Left ventricle myocardium inferior (tissue), 1 donor: ENCODE measurements at regions not wholly inside any gene's neighbourhood (a gene's known extent, or its start where the extent isn't known, plus 50 kb on each side); places are given as distances from the start of the nearest gene placed in this dataset.
"Not testable (repeated sequence)": the region's sequence is repeated elsewhere in the genome, so short reads cannot be mapped to it uniquely, and the experiment has no call there.

ENCODE experiments used
- DNase-seq: peaks from one replicate; pipeline ENCODE4 v3.0.0-alpha.2; 2020
- H3K27ac ChIP-seq: fragments of 200-600 bp; replicated peaks from 2 replicates; pipeline ENCODE4 v1.8.0; 2021
- H3K27me3 ChIP-seq: fragments of 200-600 bp; 2 replicates; pipeline ENCODE4 v1.8.0; 2021; ENCODE audit warnings: low read depth
- H3K36me3 ChIP-seq: fragments of 200-600 bp; 2 replicates; pipeline ENCODE4 v1.8.0; 2021
- H3K4me1 ChIP-seq: fragments of 200-600 bp; 2 replicates; pipeline ENCODE4 v1.8.0; 2021
- H3K4me3 ChIP-seq: fragments of 200-600 bp; 2 replicates; pipeline ENCODE4 v1.8.0; 2021; ENCODE audit warnings: mild to moderate bottlenecking, moderate library complexity
- H3K9me3 ChIP-seq: fragments of 200-600 bp; replicated peaks from 2 replicates; pipeline ENCODE4 v1.8.0; 2021
- intact Hi-C: fragments of 100-400 bp; cut with micrococcal nuclease; formaldehyde crosslinking; loops from one replicate; pipeline ENCODE4 v1.11.0; 2022
- TF ChIP-seq, protein P1 (sequence below): fragments of 200-600 bp; IDR thresholded peaks from 2 replicates; pipeline ENCODE4 v1.8.0; 2021; ENCODE audit warnings: antibody characterized with exemption, mild to moderate bottlenecking, borderline replicate concordance
- donor health status: DM: no; HTN: yes; CAD: no; lungs with severe emphysema.

DNA sequence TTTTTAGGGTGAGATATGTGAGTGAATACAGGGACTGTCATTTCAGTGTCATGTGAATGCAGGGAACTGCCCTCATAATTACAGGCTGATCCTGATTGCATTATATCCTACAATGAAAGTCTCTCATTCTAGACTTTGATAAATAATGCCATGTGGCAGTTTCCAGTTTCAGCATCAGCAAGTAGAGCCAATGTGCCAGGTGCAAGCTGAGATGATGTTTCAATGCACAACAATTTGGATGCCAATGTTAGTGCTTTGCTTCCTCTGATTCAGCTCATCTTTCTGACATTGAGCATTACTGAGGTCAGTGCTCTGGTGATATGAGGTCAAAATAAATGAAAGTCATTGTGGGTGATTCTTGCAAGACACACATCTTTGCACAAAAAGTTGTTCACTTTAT lies 63.7 kb upstream of the TFPI start:
- TF ChIP-seq, protein P1, sequence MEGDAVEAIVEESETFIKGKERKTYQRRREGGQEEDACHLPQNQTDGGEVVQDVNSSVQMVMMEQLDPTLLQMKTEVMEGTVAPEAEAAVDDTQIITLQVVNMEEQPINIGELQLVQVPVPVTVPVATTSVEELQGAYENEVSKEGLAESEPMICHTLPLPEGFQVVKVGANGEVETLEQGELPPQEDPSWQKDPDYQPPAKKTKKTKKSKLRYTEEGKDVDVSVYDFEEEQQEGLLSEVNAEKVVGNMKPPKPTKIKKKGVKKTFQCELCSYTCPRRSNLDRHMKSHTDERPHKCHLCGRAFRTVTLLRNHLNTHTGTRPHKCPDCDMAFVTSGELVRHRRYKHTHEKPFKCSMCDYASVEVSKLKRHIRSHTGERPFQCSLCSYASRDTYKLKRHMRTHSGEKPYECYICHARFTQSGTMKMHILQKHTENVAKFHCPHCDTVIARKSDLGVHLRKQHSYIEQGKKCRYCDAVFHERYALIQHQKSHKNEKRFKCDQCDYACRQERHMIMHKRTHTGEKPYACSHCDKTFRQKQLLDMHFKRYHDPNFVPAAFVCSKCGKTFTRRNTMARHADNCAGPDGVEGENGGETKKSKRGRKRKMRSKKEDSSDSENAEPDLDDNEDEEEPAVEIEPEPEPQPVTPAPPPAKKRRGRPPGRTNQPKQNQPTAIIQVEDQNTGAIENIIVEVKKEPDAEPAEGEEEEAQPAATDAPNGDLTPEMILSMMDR = no peak
- H3K36me3 ChIP-seq = no peaks in the 10 kb centered on the region
- no peaks in the 10 kb centered on the region for H3K27me3 ChIP-seq
- no peak overlapping the region for H3K27ac ChIP-seq
- intact Hi-C loops = no loop called here
- DNase-seq = no peak
- H3K9me3 ChIP-seq = no peaks in the 10 kb centered on the region
- no peak overlapping the region for H3K4me3 ChIP-seq
- no peaks in the 10 kb centered on the region for H3K4me1 ChIP-seq

DNA sequence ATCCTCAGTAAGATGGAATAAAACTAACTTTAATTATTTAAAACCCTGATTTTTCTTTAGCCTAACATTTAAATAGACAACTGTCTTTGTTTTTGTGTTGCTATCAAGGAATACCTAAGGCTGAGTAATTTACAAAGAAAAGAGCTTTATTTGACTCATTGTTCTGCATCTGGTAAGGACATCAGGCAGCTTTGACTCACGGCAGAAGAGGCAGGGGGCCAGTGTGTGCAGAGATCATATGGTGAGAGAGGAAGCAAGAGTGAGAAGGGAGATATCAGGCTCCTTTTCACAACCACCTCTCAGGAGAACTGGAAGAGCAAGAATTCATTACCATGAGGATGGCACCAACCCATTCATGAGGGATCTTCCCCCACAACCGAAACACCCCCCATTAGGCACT lies 64.6 kb upstream of the TFPI start:
- Histone ChIP-seq H3K27ac (no peak overlapping the region), H3K36me3 (no peaks in the 10 kb centered on the region), H3K4me1 (no peaks in the 10 kb centered on the region), H3K27me3 (no peaks in the 10 kb centered on the region), H3K4me3 (no peak overlapping the region), H3K9me3 (no peaks in the 10 kb centered on the region)
- intact Hi-C loops = no loop called here
- DNase-seq = no peak
- TF ChIP-seq, protein P1 = no peak

DNA sequence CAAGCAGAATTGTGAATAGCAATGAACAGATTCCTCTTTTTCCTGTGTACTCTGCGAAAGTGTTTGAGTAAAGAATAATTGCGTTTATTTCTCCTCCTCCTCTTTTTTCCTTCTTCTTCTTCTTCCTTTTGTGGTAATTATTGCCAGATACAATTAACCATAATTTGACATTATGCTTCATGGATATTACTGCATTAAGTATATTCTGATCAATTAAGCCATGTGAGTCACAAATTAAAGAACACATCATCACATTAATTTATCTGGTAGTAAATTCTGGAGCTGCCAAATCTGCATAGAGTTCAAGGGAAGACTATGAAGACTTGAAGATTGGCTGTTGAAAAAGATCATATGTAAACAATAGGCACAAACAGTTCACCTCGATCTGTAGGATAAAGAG lies 72.9 kb upstream of the TFPI start:
- H3K4me3 ChIP-seq = no peak overlapping the region
- H3K9me3 ChIP-seq = peaks cover 15% of the 10 kb centered on the region
- no peaks in the 10 kb centered on the region for H3K4me1 ChIP-seq
- H3K36me3 ChIP-seq = no peaks in the 10 kb centered on the region
- no peaks in the 10 kb centered on the region for H3K27me3 ChIP-seq
- TF ChIP-seq, protein P1 = no peak
- DNase-seq = no peak
- intact Hi-C loops = no loop called here
- no peak overlapping the region for H3K27ac ChIP-seq

DNA sequence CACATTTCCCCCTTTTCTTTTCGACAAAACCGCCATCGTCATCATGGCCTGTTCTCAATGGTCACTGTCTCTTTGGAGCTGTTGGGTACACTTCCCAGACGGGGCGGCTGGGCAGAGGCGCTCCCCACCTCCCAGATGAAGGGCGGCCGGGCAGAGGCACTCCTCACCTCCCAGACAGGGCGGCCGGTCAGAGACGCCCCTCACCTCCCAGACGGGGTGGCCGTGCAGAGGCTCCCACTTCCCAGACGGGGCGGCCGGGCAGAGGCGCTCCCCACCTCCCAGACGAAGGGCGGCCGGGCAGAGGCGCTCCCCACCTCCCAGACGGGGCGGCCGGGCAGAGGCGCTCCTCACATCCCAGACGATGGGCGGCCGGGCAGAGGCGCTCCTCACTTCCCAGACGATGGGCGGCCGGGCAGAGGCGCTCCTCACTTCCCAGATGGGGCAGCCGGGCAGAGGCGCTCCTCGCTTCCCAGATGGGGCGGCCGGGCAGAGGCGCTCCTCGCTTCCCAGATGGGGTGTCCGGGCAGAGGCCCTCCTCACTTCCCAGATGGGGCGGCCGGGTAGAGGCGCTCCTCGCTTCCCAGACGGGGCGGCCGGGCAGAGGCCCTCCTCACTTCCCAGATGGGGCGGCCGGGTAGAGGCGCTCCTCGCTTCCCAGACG lies 82.6 kb upstream of the TFPI start:
- H3K4me1 ChIP-seq, H3K9me3 ChIP-seq, DNase-seq, H3K27ac ChIP-seq, H3K36me3 ChIP-seq, H3K4me3 ChIP-seq, intact Hi-C loops, H3K27me3 ChIP-seq: not testable (repeated sequence)

DNA sequence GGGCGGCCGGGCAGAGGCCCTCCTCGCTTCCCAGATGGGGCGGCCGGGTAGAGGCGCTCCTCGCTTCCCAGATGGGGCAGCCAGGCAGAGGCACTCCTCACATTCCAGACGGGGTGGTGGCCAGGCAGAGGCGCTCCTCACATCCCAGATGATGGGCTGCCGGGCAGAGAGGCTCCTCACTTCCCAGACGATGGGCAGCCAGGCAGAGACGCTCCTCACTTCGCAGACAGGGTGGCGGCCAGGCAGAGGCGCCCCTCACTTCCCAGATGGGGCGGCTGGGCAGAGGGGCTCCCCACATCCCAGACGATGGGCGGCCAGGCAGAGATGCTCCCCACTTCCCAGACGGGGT lies 83.1 kb upstream of the TFPI start:
- DNase-seq, intact Hi-C loops, H3K4me1 ChIP-seq, H3K27ac ChIP-seq, H3K9me3 ChIP-seq, H3K27me3 ChIP-seq, H3K36me3 ChIP-seq, H3K4me3 ChIP-seq: not testable (repeated sequence)

DNA sequence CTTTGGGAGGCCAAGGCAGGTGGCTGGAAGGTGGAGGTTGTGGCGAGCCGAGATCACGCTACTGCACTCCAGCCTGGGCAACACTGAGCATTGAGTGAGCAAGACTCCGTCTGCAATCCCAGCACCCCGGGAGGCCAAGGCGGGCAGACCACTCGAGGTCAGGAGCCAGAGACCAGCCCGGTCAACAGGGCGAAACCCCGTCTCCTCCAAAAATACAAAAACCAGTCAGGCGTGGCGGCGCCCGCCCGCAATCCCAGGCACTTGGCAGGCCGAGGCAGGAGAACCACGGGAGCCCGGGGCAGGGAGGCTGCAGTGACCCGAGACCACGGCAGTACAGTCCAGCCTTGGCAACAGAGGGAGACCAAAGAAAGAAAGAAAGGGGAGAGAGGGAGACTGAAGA lies 83.5 kb upstream of the TFPI start:
- H3K9me3 ChIP-seq, H3K36me3 ChIP-seq, DNase-seq, intact Hi-C loops, H3K4me3 ChIP-seq, H3K4me1 ChIP-seq, H3K27ac ChIP-seq, H3K27me3 ChIP-seq: not testable (repeated sequence)

DNA sequence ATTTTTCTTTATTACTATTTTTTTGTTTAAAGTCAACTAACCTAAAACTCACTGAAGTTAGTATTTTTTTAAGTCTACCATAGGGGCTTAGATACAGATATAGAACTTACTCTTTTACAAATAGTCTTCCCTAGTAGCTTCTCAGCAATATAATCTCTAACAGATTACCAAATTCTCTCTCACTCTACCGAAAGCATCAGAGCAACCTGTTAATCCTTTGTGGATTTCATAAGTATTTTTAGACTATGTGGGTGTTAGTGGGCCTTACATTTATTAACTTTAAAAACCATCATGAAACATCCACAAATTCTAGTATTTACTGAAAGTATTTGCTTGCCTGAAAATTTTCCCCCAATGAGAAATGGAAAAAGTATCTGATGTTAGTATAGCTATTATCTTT lies 84.6 kb upstream of the TFPI start:
- Histone ChIP-seq H3K27ac (no peak overlapping the region), H3K36me3 (no peaks in the 10 kb centered on the region), H3K4me3 (no peak overlapping the region), H3K9me3 (peaks cover 10% of the 10 kb centered on the region), H3K27me3 (no peaks in the 10 kb centered on the region), H3K4me1 (no peaks in the 10 kb centered on the region)
- intact Hi-C loops = no loop called here
- TF ChIP-seq, protein P1 = no peak
- no peak for DNase-seq
